ENCODE measurements at regions not wholly inside any gene's neighbourhood (a gene's known extent, or its start where the extent isn't known, plus 50 kb on each side); places are given as distances from the start of the nearest gene placed in this dataset.

DNA sequence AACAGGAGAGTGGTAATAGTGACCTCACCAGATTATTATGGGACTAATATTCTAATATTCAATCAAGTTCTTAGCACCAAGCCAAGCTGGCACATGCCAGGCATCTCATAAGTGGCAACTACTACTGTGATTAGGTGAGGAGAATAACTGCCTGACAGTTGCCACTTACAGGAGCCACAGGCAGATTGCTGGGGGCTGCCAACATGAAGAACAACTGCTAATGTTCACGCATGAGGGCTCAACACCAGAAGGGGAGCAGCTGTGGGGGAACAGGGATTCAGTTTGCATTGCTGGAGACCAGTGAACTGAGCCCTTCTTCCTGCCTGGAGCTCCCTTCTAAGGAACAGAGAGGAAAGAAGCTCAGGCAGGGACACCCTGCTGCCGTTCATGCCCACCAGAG, 504.5 kb downstream of the FOXO1 start:
- Histone ChIP-seq H3K36me3 (no peaks in the 10 kb centered on the region), H3K4me3 (no peak overlapping the region), H3K27me3 (no peaks in the 10 kb centered on the region), H3K9me3 (no peaks in the 10 kb centered on the region), H3K27ac (no peak overlapping the region), H3K4me1 (peaks cover 0 to 12% (median 0%) of the 10 kb centered on the region in 9 donors)
- DNase-seq, result no peak
- peak in 5 of 8 donors; percentile 30 to 68 (median 35) for ATAC-seq
- intact Hi-C loops (cut with DNase I), result no loop called here
- WGBS, 2 donors, result 75 to 83% methylated on average over 2 of the region's 2 CpGs
- TF ChIP-seq, protein P1, sequence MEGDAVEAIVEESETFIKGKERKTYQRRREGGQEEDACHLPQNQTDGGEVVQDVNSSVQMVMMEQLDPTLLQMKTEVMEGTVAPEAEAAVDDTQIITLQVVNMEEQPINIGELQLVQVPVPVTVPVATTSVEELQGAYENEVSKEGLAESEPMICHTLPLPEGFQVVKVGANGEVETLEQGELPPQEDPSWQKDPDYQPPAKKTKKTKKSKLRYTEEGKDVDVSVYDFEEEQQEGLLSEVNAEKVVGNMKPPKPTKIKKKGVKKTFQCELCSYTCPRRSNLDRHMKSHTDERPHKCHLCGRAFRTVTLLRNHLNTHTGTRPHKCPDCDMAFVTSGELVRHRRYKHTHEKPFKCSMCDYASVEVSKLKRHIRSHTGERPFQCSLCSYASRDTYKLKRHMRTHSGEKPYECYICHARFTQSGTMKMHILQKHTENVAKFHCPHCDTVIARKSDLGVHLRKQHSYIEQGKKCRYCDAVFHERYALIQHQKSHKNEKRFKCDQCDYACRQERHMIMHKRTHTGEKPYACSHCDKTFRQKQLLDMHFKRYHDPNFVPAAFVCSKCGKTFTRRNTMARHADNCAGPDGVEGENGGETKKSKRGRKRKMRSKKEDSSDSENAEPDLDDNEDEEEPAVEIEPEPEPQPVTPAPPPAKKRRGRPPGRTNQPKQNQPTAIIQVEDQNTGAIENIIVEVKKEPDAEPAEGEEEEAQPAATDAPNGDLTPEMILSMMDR (IDR thresholded peaks at IDR 0.05), result no peak

DNA sequence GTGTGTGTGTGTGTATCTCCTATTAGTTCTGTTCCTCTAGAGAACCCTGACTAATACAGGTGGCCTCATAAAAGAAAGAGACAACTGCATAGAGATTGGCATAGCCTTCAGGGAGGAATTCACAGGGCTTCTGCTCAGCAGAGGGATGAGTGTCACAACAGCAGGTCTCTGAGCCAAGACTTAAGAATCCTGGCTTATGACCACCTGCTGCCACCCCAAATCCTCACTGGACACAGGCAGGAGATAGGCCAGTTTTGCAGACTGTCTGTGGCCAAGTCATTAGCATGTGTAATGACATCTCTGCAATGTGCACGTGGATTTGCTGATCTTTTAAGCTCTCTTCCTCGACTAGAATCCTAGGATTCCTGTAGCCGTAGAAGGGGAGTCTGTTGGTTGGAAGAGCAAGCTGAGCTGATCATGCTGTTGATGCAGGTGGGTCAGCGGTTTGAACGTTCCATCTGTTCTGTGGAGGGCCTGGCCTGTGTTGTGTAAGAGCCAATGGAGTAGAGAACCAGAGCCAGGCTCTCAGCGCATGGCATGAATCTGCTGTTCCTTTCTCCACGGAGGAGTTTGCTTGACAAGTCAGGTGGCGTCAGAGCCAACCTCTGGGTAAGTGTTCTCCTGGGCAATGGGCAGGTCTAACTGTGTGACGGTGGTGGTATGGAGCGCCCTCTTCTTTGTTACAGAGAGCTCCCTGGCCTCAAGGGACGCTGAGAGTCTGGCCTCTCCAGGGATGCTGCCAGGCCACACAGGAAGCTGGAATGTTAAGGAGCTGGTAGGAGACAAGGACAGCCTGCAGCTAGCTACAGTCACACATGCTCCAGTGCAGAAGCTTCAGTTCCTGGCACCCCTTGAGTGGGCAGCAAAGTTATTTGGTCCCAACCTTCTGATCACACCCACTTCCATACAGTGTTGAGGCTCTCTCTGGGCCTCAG, 503.1 kb downstream of the FOXO1 start:
- intact Hi-C loops (cut with DNase I), result no loop called here
- Histone ChIP-seq H3K4me3 (no peak overlapping the region), H3K4me1 (peaks cover 0 to 11% (median 0%) of the 10 kb centered on the region in 9 donors), H3K27me3 (no peaks in the 10 kb centered on the region), H3K36me3 (no peaks in the 10 kb centered on the region), H3K27ac (no peak overlapping the region), H3K9me3 (no peaks in the 10 kb centered on the region)
- ATAC-seq (peak in 4 of 8 donors; percentile 18 to 50 (median 40)), DNase-seq (no peak)
- 80 to 84% methylated on average over 11 of the region's 11 CpGs for WGBS, 2 donors
- TF ChIP-seq, protein P1 (IDR thresholded peaks at IDR 0.05), result no peak

DNA sequence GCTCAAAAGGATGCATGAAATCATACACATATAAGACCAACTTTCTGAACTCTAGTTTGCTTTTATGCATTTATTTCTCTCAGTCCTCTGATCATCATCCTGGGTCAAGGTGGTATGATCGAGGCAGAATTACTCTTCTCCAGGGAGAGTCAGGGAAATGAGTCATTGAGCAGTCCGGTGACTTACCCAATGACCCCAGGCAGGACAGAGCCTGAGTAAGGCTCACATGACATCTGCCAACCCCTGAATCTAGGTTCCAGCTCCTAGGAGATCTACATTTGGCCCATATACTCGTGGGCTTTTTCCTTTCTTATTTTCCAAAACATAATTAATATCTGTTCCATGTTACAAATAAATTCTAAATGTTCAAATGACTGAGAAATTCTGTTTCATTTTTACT, 502.3 kb downstream of the FOXO1 start:
- intact Hi-C loops (cut with DNase I), result no loop called here
- Histone ChIP-seq H3K4me1 (peaks cover 0 to 10% (median 0%) of the 10 kb centered on the region in 9 donors), H3K36me3 (no peaks in the 10 kb centered on the region), H3K27ac (no peak overlapping the region), H3K9me3 (no peaks in the 10 kb centered on the region), H3K27me3 (no peaks in the 10 kb centered on the region), H3K4me3 (no peak overlapping the region)
- ATAC-seq (peak in 2 of 8 donors; percentile 27 to 59), DNase-seq (no peak)
- WGBS, 2 donors, result 56 to 62% methylated on average over 3 of the region's 3 CpGs
- TF ChIP-seq, protein P1 (IDR thresholded peaks at IDR 0.05), result no peak

DNA sequence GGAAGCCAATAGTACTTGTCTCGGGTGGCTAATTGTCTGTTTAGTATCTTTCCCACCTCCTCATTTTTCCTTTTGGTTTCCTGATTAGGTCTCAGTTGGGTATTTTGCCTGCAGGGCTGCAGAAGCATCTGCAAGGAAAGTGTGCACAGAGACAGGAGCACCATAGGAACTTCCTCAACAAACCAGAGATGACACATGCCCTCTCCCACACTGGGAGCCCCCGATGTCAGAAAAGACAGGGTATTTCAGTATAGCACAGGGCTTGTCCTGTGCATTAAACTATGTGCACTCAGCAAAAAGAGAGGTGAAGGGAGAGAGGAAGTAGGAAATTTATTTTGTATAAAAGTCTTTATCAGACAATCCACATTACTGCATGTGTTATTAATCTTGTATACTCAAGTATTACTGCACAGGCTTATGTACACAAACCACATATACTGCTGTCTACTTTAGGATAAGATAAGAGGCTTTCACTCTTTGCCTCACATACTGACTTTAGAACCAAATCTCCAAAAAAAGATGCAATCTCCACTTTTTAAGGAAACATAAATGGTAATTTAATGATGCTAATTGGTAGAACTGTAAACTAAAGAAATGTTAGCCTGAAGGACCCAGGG, 501.0 kb downstream of the FOXO1 start:
- 40 to 51% methylated on average over 2 of the region's 2 CpGs for WGBS, 2 donors
- no peaks in the 10 kb centered on the region for H3K9me3 ChIP-seq
- no peaks in the 10 kb centered on the region for H3K27me3 ChIP-seq
- no peak overlapping the region for H3K4me3 ChIP-seq
- H3K36me3 ChIP-seq, result no peaks in the 10 kb centered on the region
- ATAC-seq (no peak), DNase-seq (no peak)
- intact Hi-C loops (cut with DNase I), result no loop called here
- H3K27ac ChIP-seq, result no peak overlapping the region
- TF ChIP-seq, protein P1 (IDR thresholded peaks at IDR 0.05), result no peak
- H3K4me1 ChIP-seq, result peaks cover 0 to 10% (median 0%) of the 10 kb centered on the region in 9 donors

Data from heart right ventricle (tissue), 16 donors.